ENCODE measurements at regions not wholly inside any gene's neighbourhood (a gene's known extent, or its start where the extent isn't known, plus 50 kb on each side); places are given as distances from the start of the nearest gene placed in this dataset.

GRCh38 chr11:24286238-24286637 is 210.6 kb upstream of the LUZP2 start:
- no peak overlapping the region for H3K4me3 ChIP-seq (ENCODE audit: low read length)
- Mint-ChIP-seq H3K36me3 (no peaks in the 10 kb centered on the region), H3K9me3 (peaks cover 7 to 34% (median 13%) of the 10 kb centered on the region in 11 donors), H3K4me3 (no peak overlapping the region), H3K27me3 (no peaks in the 10 kb centered on the region), H3K27ac (no peak overlapping the region), H3K4me1 (no peaks in the 10 kb centered on the region)
- POLR2A ChIA-PET = no interaction called here
- no peaks in the 10 kb centered on the region for H3K9me3 ChIP-seq (ENCODE audit: control insufficient read depth in 2 of 3, low read length in 3 of 3)
- H3K27me3 ChIP-seq (ENCODE audit: control insufficient read depth in 2 of 2, insufficient read depth in 2 of 2, low read length in 2 of 2) = no peaks in the 10 kb centered on the region
- ATAC-seq = no peak
- H3K4me1 ChIP-seq (ENCODE audit: control insufficient read depth in 2 of 2, insufficient read depth in 2 of 2, low read length in 2 of 2) = no peaks in the 10 kb centered on the region
- CTCF ChIA-PET = no interaction called here
- no peak overlapping the region for H3K27ac ChIP-seq (ENCODE audit: low read depth, low read length)
- H3K36me3 ChIP-seq (ENCODE audit: control insufficient read depth in 2 of 3, insufficient read depth in 3 of 3, low read length in 3 of 3) = no peaks in the 10 kb centered on the region
- no peak for DNase-seq
- intact Hi-C loops (cut with micrococcal nuclease) = no loop called here

- Mint-ChIP-seq H3K27me3 (no peaks in the 10 kb centered on the region), H3K4me3 (no peak overlapping the region), H3K36me3 (no peaks in the 10 kb centered on the region), H3K9me3 (peaks cover 3 to 36% (median 10%) of the 10 kb centered on the region in 11 donors), H3K4me1 (no peaks in the 10 kb centered on the region), H3K27ac (no peak overlapping the region)
- no peaks in the 10 kb centered on the region for H3K27me3 ChIP-seq (ENCODE audit: control insufficient read depth in 2 of 2, insufficient read depth in 2 of 2, low read length in 2 of 2)
- intact Hi-C loops (cut with micrococcal nuclease) = no loop called here
- no peaks in the 10 kb centered on the region for H3K9me3 ChIP-seq (ENCODE audit: control insufficient read depth in 2 of 3, low read length in 3 of 3)
- ChIA-PET POLR2A (no interaction called here), CTCF (no interaction called here)
- no peaks in the 10 kb centered on the region for H3K36me3 ChIP-seq (ENCODE audit: control insufficient read depth in 2 of 3, insufficient read depth in 3 of 3, low read length in 3 of 3)
- no peaks in the 10 kb centered on the region for H3K4me1 ChIP-seq (ENCODE audit: control insufficient read depth in 2 of 2, insufficient read depth in 2 of 2, low read length in 2 of 2)
- H3K27ac ChIP-seq (ENCODE audit: low read depth, low read length) = no peak overlapping the region
- DNase-seq (no peak), ATAC-seq (no peak)
- no peak overlapping the region for H3K4me3 ChIP-seq (ENCODE audit: low read length)
Measured at GRCh38 chr11:24289301-24289700, 207.6 kb upstream of the LUZP2 start.

DNA sequence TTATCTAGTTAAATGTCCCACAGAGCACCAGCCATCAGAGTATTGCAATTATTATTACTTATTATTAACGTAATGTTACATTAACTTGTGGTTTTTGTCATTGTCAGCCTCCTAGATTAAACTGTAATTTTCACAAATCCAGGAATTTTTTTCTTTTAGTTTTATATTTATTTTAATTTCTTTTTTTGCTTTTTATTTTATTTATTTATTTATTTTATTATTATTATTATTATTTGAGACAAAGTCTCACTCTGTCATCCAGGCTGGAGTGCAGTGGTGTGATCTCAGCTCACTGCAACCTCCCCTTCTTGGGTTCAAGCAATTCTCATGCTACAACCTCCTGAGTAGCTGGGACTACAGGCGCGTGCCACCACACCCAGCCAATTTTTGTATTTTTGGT is 202.9 kb upstream of the LUZP2 start:
- no peak overlapping the region for H3K4me3 Mint-ChIP-seq
- H3K27ac Mint-ChIP-seq = no peak overlapping the region
- Histone ChIP-seq H3K27ac (ENCODE audit: low read depth, low read length) (no peak overlapping the region), H3K4me1 (ENCODE audit: control insufficient read depth in 2 of 2, insufficient read depth in 2 of 2, low read length in 2 of 2) (no peaks in the 10 kb centered on the region), H3K27me3 (ENCODE audit: control insufficient read depth in 2 of 2, insufficient read depth in 2 of 2, low read length in 2 of 2) (no peaks in the 10 kb centered on the region), H3K36me3 (ENCODE audit: control insufficient read depth in 2 of 3, insufficient read depth in 3 of 3, low read length in 3 of 3) (no peaks in the 10 kb centered on the region), H3K9me3 (ENCODE audit: control insufficient read depth in 2 of 3, low read length in 3 of 3) (no peaks in the 10 kb centered on the region), H3K4me3 (ENCODE audit: low read length) (no peak overlapping the region)
- CTCF ChIA-PET = no interaction called here
- H3K27me3 Mint-ChIP-seq = no peaks in the 10 kb centered on the region
- POLR2A ChIA-PET = no interaction called here
- DNase-seq = no peak
- H3K4me1 Mint-ChIP-seq = no peaks in the 10 kb centered on the region
- intact Hi-C loops (cut with micrococcal nuclease) = no loop called here
- ATAC-seq = no peak
- H3K9me3 Mint-ChIP-seq = peaks cover 0 to 26% (median 6%) of the 10 kb centered on the region in 11 donors
- no peaks in the 10 kb centered on the region for H3K36me3 Mint-ChIP-seq

- no peak overlapping the region for H3K27ac Mint-ChIP-seq
- H3K4me3 ChIP-seq (ENCODE audit: low read length) = no peak overlapping the region
- ChIA-PET POLR2A (no interaction called here), CTCF (no interaction called here)
- H3K4me1 ChIP-seq (ENCODE audit: control insufficient read depth in 2 of 2, insufficient read depth in 2 of 2, low read length in 2 of 2) = no peaks in the 10 kb centered on the region
- peaks cover 0 to 26% (median 6%) of the 10 kb centered on the region in 11 donors for H3K9me3 Mint-ChIP-seq
- H3K27ac ChIP-seq (ENCODE audit: low read depth, low read length) = no peak overlapping the region
- no peaks in the 10 kb centered on the region for H3K27me3 ChIP-seq (ENCODE audit: control insufficient read depth in 2 of 2, insufficient read depth in 2 of 2, low read length in 2 of 2)
- no peaks in the 10 kb centered on the region for H3K9me3 ChIP-seq (ENCODE audit: control insufficient read depth in 2 of 3, low read length in 3 of 3)
- intact Hi-C loops (cut with micrococcal nuclease) = no loop called here
- H3K4me1 Mint-ChIP-seq = no peaks in the 10 kb centered on the region
- no peaks in the 10 kb centered on the region for H3K27me3 Mint-ChIP-seq
- ATAC-seq (no peak), DNase-seq (no peak)
- H3K4me3 Mint-ChIP-seq = no peak overlapping the region
- H3K36me3 Mint-ChIP-seq = no peaks in the 10 kb centered on the region
- H3K36me3 ChIP-seq (ENCODE audit: control insufficient read depth in 2 of 3, insufficient read depth in 3 of 3, low read length in 3 of 3) = no peaks in the 10 kb centered on the region
Measured at GRCh38 chr11:24295360-24295759, 201.5 kb upstream of the LUZP2 start.

GRCh38 chr11:24297461-24297860 is 199.4 kb upstream of the LUZP2 start:
- Mint-ChIP-seq H3K4me1 (no peaks in the 10 kb centered on the region), H3K36me3 (no peaks in the 10 kb centered on the region), H3K4me3 (no peak overlapping the region), H3K27ac (no peak overlapping the region), H3K9me3 (peaks cover 0 to 21% (median 6%) of the 10 kb centered on the region in 11 donors), H3K27me3 (no peaks in the 10 kb centered on the region)
- Histone ChIP-seq H3K4me3 (ENCODE audit: low read length) (no peak overlapping the region), H3K27ac (ENCODE audit: low read depth, low read length) (no peak overlapping the region), H3K36me3 (ENCODE audit: control insufficient read depth in 2 of 3, insufficient read depth in 3 of 3, low read length in 3 of 3) (no peaks in the 10 kb centered on the region), H3K4me1 (ENCODE audit: control insufficient read depth in 2 of 2, insufficient read depth in 2 of 2, low read length in 2 of 2) (no peaks in the 10 kb centered on the region), H3K9me3 (ENCODE audit: control insufficient read depth in 2 of 3, low read length in 3 of 3) (no peaks in the 10 kb centered on the region), H3K27me3 (ENCODE audit: control insufficient read depth in 2 of 2, insufficient read depth in 2 of 2, low read length in 2 of 2) (no peaks in the 10 kb centered on the region)
- ATAC-seq (no peak), DNase-seq (no peak)
- intact Hi-C loops (cut with micrococcal nuclease) = no loop called here
- ChIA-PET CTCF (no interaction called here), POLR2A (interaction anchor here (0.5 kb wide), 1 partner anchor 392 kb away, joined by 3 read pairs; no protein-coding TSS in a partner anchor)

- Histone ChIP-seq H3K27me3 (ENCODE audit: control insufficient read depth in 2 of 2, insufficient read depth in 2 of 2, low read length in 2 of 2) (no peaks in the 10 kb centered on the region), H3K36me3 (ENCODE audit: control insufficient read depth in 2 of 3, insufficient read depth in 3 of 3, low read length in 3 of 3) (no peaks in the 10 kb centered on the region), H3K27ac (ENCODE audit: low read depth, low read length) (no peak overlapping the region), H3K4me1 (ENCODE audit: control insufficient read depth in 2 of 2, insufficient read depth in 2 of 2, low read length in 2 of 2) (no peaks in the 10 kb centered on the region), H3K4me3 (ENCODE audit: low read length) (no peak overlapping the region), H3K9me3 (ENCODE audit: control insufficient read depth in 2 of 3, low read length in 3 of 3) (no peaks in the 10 kb centered on the region)
- intact Hi-C loops (cut with micrococcal nuclease) = no loop called here
- Mint-ChIP-seq H3K4me1 (no peaks in the 10 kb centered on the region), H3K27ac (no peak overlapping the region), H3K9me3 (peaks cover 0 to 16% (median 3%) of the 10 kb centered on the region in 11 donors), H3K27me3 (no peaks in the 10 kb centered on the region), H3K4me3 (no peak overlapping the region), H3K36me3 (no peaks in the 10 kb centered on the region)
- DNase-seq (no peak), ATAC-seq (no peak)
- ChIA-PET POLR2A (interaction anchor here (0.5 kb wide), 1 partner anchor 392 kb away, joined by 3 read pairs; no protein-coding TSS in a partner anchor), CTCF (no interaction called here)
Measured at GRCh38 chr11:24298146-24298545, 198.7 kb upstream of the LUZP2 start.

GRCh38 chr11:24311974-24312373 is 184.9 kb upstream of the LUZP2 start:
- Mint-ChIP-seq H3K27me3 (no peaks in the 10 kb centered on the region), H3K9me3 (peaks cover 0 to 31% (median 7%) of the 10 kb centered on the region in 11 donors), H3K36me3 (no peaks in the 10 kb centered on the region), H3K4me1 (peaks cover 0 to 7% (median 0%) of the 10 kb centered on the region in 7 donors), H3K27ac (no peak overlapping the region), H3K4me3 (no peak overlapping the region)
- intact Hi-C loops (cut with micrococcal nuclease) = no loop called here
- H3K9me3 ChIP-seq (ENCODE audit: control insufficient read depth in 2 of 3, low read length in 3 of 3) = no peaks in the 10 kb centered on the region
- no peaks in the 10 kb centered on the region for H3K36me3 ChIP-seq (ENCODE audit: control insufficient read depth in 2 of 3, insufficient read depth in 3 of 3, low read length in 3 of 3)
- no peak overlapping the region for H3K4me3 ChIP-seq (ENCODE audit: low read length)
- DNase-seq = no peak
- H3K4me1 ChIP-seq (ENCODE audit: control insufficient read depth in 2 of 2, insufficient read depth in 2 of 2, low read length in 2 of 2) = no peaks in the 10 kb centered on the region
- H3K27me3 ChIP-seq (ENCODE audit: control insufficient read depth in 2 of 2, insufficient read depth in 2 of 2, low read length in 2 of 2) = no peaks in the 10 kb centered on the region
- POLR2A ChIA-PET = no interaction called here
- H3K27ac ChIP-seq (ENCODE audit: low read depth, low read length) = no peak overlapping the region
- ATAC-seq = no peak
- CTCF ChIA-PET = no interaction called here

Measured in naive thymus-derived CD4-positive, alpha-beta T cell (primary cell).